ENCODE measurements at regions not wholly inside any gene's neighbourhood (a gene's known extent, or its start where the extent isn't known, plus 50 kb on each side); places are given as distances from the start of the nearest gene placed in this dataset.

DNA sequence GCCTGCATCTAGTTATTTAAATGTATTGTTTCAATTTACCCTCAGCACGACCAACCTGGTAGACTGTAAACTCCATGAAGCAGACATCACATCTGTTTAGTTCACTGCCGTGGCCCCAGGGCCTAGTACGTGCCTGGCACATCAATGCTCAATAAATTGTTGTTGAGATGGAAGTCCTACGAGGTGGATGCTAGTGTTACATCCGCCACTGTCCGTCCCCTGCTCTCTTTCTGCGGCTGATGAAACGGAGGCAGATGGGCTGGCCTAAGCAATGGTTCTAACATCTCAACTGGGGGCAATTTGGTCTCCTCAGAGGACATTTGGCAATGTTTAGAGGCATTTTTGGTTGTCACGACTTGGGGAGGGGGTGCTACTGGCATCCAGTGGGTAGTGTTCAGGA lies 121.4 kb upstream of the IGSF21 start:
- no peak for DNase-seq
- TF ChIP-seq POLR2A (IDR thresholded peaks at IDR 0.05; ENCODE audit: low read length), result no peak
- TF ChIP-seq GATA1 (IDR thresholded peaks at IDR 0.05; ENCODE audit: low read depth, low read length), result no peak

DNA sequence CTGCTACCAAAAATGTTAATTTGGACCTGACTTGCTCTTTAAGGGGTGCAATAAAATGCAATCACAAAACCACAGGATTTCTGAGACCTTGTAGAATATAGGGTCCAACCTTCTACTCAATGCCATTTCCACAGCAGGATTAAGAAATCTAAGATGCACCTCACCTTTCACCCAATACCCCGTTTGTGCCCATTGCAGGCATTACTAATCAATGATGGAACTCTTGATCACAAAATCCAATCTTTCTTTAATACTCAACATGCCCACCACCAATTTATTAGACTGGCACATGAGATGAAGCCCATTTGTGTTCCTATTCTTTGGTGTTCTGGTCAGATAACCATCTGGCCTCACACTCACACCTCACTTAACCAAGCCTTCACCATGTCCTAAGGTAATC lies 117.2 kb upstream of the IGSF21 start:
- no peak for TF ChIP-seq POLR2A (IDR thresholded peaks at IDR 0.05; ENCODE audit: low read length)
- no peak for TF ChIP-seq GATA1 (IDR thresholded peaks at IDR 0.05; ENCODE audit: low read depth, low read length)
- DNase-seq, result no peak

- TF ChIP-seq GATA1 (IDR thresholded peaks at IDR 0.05; ENCODE audit: low read depth, low read length), result no peak
- no peak for TF ChIP-seq POLR2A (IDR thresholded peaks at IDR 0.05; ENCODE audit: low read length)
- no peak for DNase-seq
Measured at GRCh38 chr1:17991996-17992395, 115.6 kb upstream of the IGSF21 start.

DNA sequence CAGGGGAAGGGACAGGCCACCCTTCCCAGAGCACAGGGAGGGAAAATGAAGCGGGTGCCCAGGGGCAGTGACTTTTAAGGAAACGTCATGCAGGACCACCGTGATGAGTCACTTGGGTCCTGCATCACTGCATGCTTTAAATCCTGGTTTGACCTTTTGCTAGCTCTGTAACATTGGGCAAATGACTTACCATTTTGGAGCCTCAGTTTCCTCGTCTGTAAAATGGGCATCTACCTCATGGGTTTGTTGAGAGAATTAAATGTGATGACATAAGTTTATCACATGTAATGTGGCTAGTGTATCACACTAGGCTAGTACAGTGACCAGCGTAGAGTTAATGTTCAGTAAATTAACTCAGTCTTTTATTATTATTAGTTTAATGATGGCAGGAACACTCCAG lies 114.8 kb upstream of the IGSF21 start:
- TF ChIP-seq POLR2A (IDR thresholded peaks at IDR 0.05; ENCODE audit: low read length) (no peak), GATA1 (IDR thresholded peaks at IDR 0.05; ENCODE audit: low read depth, low read length) (no peak)
- no peak for DNase-seq

GRCh38 chr1:17994046-17994445 lies 113.6 kb upstream of the IGSF21 start:
- TF ChIP-seq POLR2A (IDR thresholded peaks at IDR 0.05; ENCODE audit: low read length) (no peak), GATA1 (IDR thresholded peaks at IDR 0.05; ENCODE audit: low read depth, low read length) (no peak)
- DNase-seq, result no peak

DNA sequence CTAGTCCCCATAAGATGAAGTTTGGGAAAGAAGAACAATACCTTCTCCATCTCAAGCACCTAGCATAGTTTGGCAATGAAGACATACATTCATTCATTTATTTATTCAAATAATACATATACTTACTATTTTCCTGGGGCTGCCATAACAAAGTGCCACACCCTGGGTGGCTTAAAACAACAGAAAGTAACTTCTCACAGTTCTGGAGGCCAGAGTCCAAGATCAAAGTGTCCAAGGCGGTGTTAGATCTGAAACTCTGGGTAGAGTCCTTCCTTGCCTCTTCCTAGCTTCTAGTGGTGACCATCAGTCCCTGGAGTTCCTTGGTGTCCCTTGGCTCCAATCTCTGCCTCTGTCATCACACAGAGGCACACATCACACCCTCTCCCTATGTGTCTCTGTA lies 112.1 kb upstream of the IGSF21 start:
- TF ChIP-seq GATA1 (IDR thresholded peaks at IDR 0.05; ENCODE audit: low read depth, low read length) (no peak), POLR2A (IDR thresholded peaks at IDR 0.05; ENCODE audit: low read length) (no peak)
- DNase-seq, result no peak

DNA sequence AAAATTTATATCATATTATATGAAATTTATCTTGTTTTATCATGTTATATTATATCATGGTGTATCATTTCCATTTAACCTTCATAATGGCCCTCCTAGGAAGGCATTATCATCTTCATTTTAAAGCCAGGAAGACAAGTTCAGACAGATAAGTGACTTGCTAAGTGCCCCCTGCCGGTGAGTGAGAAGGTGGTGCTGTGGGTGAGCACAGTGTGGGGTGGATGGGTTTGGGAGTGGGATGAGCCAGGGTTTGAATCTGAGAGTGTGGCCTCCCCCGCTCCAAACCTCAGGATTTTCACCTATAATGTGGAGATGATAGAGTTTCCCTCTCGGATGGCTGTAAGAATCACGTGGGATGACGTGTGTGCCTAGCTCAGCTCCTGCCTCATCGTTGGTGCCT lies 108.7 kb upstream of the IGSF21 start:
- TF ChIP-seq POLR2A (IDR thresholded peaks at IDR 0.05; ENCODE audit: low read length) (no peak), GATA1 (IDR thresholded peaks at IDR 0.05; ENCODE audit: low read depth, low read length) (no peak)
- peak in 1 of 2 experiments; percentile 6 for DNase-seq

DNA sequence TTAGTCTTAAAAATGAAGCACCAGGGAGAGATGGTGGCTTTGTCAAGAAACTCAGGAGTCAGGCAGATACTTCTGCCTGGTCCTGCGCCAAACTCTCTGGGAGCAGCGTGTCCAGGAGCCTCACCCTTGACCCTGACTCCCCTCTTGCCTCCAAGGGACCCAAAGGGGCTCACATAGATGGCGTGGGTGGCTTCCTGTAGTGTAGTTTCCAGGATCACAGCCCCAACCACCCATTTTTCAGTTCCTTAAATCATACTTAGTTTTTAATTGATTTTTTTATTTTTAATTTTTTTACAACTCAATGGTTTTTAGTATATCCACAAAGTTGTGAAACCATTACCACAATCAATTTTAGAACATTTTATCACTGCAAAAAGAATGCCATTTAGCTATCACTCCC lies 107.7 kb upstream of the IGSF21 start:
- TF ChIP-seq GATA1 (IDR thresholded peaks at IDR 0.05; ENCODE audit: low read depth, low read length) (no peak), POLR2A (IDR thresholded peaks at IDR 0.05; ENCODE audit: low read length) (no peak)

GRCh38 chr1:18001725-18002124 lies 105.9 kb upstream of the IGSF21 start:
- TF ChIP-seq GATA1 (IDR thresholded peaks at IDR 0.05; ENCODE audit: low read depth, low read length) (no peak), POLR2A (IDR thresholded peaks at IDR 0.05; ENCODE audit: low read length) (no peak)
- no peak for DNase-seq

More for the DNA sequence above, 107.7 kb upstream of the IGSF21 start:
- no peak for DNase-seq

DNA sequence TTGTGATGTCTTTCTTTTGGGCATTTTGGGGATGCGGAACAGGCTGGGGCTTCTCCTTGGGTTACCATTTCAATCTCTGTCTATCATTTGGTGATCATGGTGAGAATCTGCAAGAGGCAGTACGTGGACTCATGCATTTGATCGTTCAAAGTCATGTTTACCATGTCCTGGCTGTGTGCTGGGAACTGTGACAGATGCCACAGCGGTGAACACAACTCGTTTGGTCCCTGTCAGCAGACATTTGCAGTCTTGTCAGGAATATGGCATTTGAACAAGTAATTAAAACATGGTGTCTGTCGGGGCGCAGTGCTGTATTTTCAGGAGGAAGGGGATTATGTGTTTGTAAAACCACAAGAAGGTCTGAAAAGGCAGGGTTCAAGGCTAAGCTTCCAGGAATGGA lies 103.3 kb upstream of the IGSF21 start:
- no peak for DNase-seq
- TF ChIP-seq POLR2A (IDR thresholded peaks at IDR 0.05; ENCODE audit: low read length), result no peak
- TF ChIP-seq GATA1 (IDR thresholded peaks at IDR 0.05; ENCODE audit: low read depth, low read length), result no peak

DNA sequence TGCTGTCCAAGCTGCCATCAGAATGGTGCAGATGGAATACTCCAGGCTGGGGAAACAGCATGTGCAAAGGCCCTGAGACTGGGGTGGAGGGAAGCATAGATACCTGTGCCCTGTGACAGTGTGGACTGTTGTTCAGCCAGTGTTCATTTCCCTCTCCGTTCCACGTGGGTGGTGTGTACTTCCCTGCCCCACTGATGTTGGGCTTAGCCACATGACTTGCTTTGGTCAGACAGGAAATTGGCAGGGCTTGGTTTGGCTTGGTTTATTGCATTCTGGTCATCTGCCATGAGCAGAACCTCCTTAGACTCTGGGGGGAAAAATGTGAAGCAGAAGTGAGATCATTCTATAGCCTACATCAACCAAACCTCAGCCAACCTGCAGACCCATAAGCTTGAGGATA lies 102.4 kb upstream of the IGSF21 start:
- no peak for DNase-seq
- TF ChIP-seq POLR2A (IDR thresholded peaks at IDR 0.05; ENCODE audit: low read length) (no peak), GATA1 (IDR thresholded peaks at IDR 0.05; ENCODE audit: low read depth, low read length) (no peak)

DNA sequence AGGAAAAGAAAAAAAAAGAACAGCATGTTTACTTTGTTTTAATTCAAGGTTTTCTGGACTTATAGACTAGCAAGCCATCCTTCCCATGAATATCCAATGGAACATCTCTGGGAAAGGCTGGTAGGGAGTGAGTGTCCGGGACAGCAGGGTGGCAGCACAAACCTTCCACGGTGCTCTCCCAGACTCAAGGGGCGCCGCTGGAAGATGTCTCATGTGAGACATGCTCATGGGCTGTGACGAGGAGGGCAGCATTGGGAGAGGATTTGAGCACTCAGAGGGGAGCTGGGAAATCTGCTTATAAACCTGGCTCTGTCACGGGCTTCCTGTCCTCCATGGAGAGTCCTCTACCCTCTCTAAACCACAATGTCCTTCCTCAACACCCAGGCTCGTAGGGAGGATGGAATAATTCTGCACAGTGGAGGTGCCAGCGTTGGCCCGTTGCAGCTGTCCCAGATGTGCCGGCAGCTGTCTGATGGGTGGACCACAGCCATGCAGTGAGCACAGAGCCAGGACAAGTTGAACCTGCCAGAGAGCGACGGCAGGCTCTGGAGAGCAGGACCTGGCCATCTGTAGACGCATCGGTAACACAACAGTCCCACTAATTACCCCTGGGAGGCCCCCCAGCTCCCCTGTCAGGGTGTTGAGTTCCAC lies 100.1 kb upstream of the IGSF21 start:
- no peak for DNase-seq
- TF ChIP-seq GATA1 (IDR thresholded peaks at IDR 0.05; ENCODE audit: low read depth, low read length) (no peak), POLR2A (IDR thresholded peaks at IDR 0.05; ENCODE audit: low read length) (no peak)

- no peak for DNase-seq
- TF ChIP-seq GATA1 (IDR thresholded peaks at IDR 0.05; ENCODE audit: low read depth, low read length) (no peak), POLR2A (IDR thresholded peaks at IDR 0.05; ENCODE audit: low read length) (no peak)
Measured at GRCh38 chr1:18008081-18008480, 99.5 kb upstream of the IGSF21 start.

DNA sequence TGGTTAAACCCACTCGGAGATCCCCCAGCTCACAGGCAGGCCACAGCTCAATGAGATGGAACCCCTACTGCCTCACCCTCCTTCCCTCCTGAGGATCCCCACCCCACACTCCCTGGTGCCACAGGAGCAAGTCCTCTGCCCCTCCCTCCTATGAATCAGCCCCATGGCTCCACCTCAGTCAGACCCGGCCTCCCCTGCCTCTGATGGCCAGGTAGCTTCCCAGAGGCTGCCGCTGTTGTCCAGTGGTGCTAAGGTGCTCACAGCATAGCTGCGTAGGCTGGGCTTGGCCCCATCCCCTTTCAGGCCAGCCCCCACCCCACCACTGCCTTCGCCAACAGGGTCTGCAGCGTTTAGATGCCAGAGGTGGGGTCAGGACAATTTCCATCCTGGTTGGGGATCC lies 98.5 kb upstream of the IGSF21 start:
- DNase-seq, result no peak
- TF ChIP-seq POLR2A (IDR thresholded peaks at IDR 0.05; ENCODE audit: low read length) (no peak), GATA1 (IDR thresholded peaks at IDR 0.05; ENCODE audit: low read depth, low read length) (no peak)

DNA sequence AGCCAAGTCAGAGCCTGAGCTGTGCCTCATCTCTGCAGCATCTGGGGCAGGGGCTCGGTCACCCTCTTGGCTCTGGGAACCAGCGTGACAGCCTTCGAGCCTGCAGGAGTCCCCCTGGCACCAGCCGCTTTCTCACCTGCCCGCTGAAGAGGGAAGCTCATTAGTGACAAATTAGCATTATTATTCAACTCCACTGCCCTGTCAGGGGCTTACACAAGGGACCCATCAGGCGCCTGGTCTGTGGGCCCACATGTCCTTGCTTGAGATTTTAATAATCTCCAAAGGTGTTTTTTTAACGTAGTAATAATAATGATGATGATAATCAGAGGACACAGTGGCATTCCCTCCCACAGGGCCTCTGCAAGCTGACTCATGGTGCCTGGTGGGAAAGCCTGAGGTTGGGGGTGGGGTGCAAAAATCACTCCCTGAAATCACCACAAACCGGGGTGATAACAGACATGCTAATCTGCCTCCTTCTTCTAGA lies 98.1 kb upstream of the IGSF21 start:
- no peak for TF ChIP-seq GATA1 (IDR thresholded peaks at IDR 0.05; ENCODE audit: low read depth, low read length)
- no peak for TF ChIP-seq POLR2A (IDR thresholded peaks at IDR 0.05; ENCODE audit: low read length)
- DNase-seq, result no peak

All from erythroblast (primary cell).